LNCAP (cell line): ENCODE measurements at regions not wholly inside any gene's neighbourhood (a gene's known extent, or its start where the extent isn't known, plus 50 kb on each side); places are given as distances from the start of the nearest gene placed in this dataset.

Experiments used
- CTCF ChIP-seq: fragments of 450-650 bp; IDR thresholded peaks from 2 replicates; pipeline ENCODE4 v1.5.1; 2017; ENCODE audit warnings: mild to moderate bottlenecking

DNA sequence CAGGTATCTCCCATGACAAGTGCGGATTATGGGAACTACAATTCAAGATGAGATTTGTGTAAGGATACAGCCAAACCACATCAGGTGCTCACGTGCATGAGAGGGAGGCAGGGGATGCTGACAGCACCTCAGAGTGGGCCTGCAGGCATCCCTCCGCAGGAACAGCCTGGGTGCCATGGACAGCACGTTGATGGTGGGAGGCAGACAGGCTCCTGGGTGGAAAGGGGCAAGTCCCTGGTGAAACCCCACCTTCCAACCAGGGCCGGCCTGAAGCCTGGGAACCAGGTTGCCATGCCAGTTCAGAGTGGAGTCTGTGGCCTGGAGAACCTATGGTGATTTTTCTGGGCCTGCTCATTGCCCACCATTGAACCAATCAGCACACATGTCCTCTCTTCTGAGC lies 1469.6 kb downstream of the PCDH7 start:
- TF ChIP-seq CTCF, result no peak

- TF ChIP-seq CTCF, result no peak
These were observed 1471.8 kb downstream of the PCDH7 start for GRCh38 chr4:32191961-32192360.

DNA sequence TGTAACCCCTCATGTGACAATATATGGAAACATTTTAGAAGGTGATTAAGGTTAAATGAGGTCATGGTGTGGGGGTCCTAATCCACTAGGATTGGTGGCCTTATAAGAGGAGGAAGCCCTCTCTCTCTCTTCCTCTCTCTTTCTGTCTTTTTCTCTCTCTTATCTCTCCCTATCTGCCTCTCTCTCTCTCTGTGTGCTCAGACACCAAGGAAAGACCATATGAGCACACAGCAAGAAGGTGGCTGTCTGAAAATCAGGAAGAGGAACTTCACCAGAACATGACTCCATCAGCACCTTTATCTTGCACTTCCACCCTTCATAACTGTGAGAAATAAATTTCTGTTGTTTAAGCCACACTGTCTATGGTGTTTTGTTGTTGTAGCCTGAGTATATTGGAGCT lies 1472.2 kb downstream of the PCDH7 start:
- TF ChIP-seq CTCF, result no peak

DNA sequence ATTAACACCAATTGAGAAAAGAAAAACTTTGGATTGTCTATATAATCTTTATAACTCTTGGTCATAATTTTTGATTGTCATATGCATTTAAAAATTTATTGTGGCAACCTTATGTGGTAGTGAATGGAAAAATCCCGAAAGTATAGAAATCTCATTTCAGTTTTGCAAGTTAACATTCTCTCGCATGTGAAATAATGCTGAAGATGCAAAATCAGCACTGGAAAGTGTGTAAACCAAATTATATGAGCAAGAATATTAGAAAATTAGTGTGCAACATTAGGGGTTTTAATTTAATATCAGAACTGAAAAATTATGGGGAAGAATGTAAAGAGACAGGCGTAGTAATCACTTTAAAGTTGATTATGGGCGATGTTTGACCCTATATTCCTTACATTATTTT lies 1472.8 kb downstream of the PCDH7 start:
- no peak for TF ChIP-seq CTCF

- no peak for TF ChIP-seq CTCF
These were observed 1477.0 kb downstream of the PCDH7 start for GRCh38 chr4:32196950-32197688.

DNA sequence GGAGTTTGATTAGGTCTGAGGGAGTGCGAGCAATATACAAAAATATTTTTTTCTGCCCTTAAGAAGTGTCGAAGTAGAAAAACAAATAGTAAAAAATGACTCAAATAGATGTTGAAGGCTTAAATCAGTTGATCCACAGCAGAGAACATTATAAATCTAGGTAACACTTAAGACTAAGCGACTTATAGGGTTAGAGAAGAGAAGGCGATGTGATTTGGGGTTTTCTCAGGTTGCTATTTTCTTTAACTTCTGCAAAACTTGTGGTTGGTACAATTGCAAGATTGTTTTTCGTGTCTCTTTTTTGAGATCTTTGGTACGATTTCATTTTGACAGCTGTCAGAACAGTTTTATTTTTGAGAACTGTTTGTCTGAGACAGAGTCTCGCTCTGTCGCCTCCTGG lies 1479.5 kb downstream of the PCDH7 start:
- no peak for TF ChIP-seq CTCF

DNA sequence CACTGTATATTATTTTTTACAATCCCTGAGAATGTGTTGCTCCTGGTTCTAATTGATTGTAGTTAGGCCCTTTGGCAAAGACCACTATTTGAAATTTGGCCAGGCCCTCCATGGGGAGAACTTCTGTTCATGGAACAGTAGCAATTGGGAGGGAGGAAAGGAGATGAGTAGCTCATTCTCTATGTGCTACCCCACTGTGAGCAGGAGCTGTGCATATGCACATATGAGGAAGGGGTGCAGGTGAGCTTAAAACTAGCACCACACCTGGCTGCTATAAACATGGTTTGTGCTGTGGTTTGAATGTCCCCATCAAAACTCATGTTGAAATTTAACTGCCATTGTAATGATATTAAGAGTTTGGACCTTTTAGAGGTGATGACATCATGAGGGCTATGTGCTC lies 1483.2 kb downstream of the PCDH7 start:
- TF ChIP-seq CTCF, result no peak

DNA sequence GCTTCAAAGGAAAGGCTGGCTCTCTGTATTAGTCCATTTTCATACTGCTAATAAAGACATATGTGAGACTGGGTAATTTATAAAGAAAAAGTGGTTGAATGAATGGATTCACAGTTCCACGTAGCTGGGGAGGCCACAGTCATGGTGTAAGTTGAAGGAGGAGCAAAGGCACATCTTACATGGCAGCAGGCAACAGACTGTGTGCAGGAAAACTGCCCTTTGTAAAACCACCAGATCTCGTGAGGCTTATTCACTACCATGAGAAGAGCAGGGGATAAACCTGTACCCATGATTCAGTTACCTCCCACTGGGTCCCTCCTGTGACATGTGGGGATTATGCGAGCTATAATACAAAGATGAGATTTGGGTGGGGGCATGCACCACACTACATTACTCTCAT lies 1486.6 kb downstream of the PCDH7 start:
- no peak for TF ChIP-seq CTCF
